GM23338 (cell line): ENCODE measurements at regions not wholly inside any gene's neighbourhood (a gene's known extent, or its start where the extent isn't known, plus 50 kb on each side); places are given as distances from the start of the nearest gene placed in this dataset.

ENCODE experiments used
- ATAC-seq: fragments of 200-7000 bp; cut with Tn5 transposase; 3 replicates; pipeline ENCODE4 v1.9.1; 2020
- DNase-seq: peaks from one replicate; pipeline ENCODE4 v3.0.0-alpha.2; 2015; ENCODE audit warnings: low spot score
- H2AFZ ChIP-seq: fragments of 200-600 bp; sonication (generic); 2 replicates; pipeline ENCODE4 v1.8.0; 2016; ENCODE audit warnings: antibody characterized with exemption, mild to moderate bottlenecking, moderate library complexity
- H3F3A ChIP-seq: fragments of 200-600 bp; sonication (generic); replicated peaks from 2 replicates; pipeline ENCODE4 v1.8.0; 2017; ENCODE audit warnings: antibody characterized with exemption, mixed run types, low read depth
- H3K27ac ChIP-seq: fragments of 200-600 bp; sonication (generic); 2 replicates; pipeline ENCODE4 v1.6.1; 2016; ENCODE audit warnings: low read depth
- H3K27me3 ChIP-seq: fragments of 200-600 bp; sonication (generic); 2 replicates; pipeline ENCODE4 v1.8.0; 2016; ENCODE audit warnings: mild to moderate bottlenecking, mixed run types, moderate library complexity; ENCODE audit not compliant: insufficient read depth
- H3K36me3 ChIP-seq: fragments of 200-600 bp; sonication (generic); 2 replicates; pipeline ENCODE4 v1.8.0; 2016; ENCODE audit warnings: mild to moderate bottlenecking; ENCODE audit not compliant: insufficient read depth
- H3K4me1 ChIP-seq: fragments of 200-600 bp; sonication (generic); 2 replicates; pipeline ENCODE4 v1.8.0; 2016; ENCODE audit warnings: mild to moderate bottlenecking, moderate library complexity; ENCODE audit not compliant: insufficient read depth
- H3K4me2 ChIP-seq: fragments of 200-600 bp; sonication (generic); 2 replicates; pipeline ENCODE4 v1.7.1; 2017; ENCODE audit warnings: mixed run types
- H3K4me3 ChIP-seq: fragments of 200-600 bp; sonication (generic); 2 replicates; pipeline ENCODE4 v1.6.1; 2016; ENCODE audit warnings: mixed run types
- H3K79me2 ChIP-seq: fragments of 200-600 bp; sonication (generic); replicated peaks from 2 replicates; pipeline ENCODE4 v1.8.0; 2017; ENCODE audit warnings: mild to moderate bottlenecking; ENCODE audit not compliant: insufficient read depth
- H3K9me2 ChIP-seq: fragments of 200-600 bp; sonication (generic); 2 replicates; pipeline ENCODE4 v1.8.0; 2017; ENCODE audit not compliant: insufficient read depth
- H4K20me1 ChIP-seq: fragments of 200-600 bp; sonication (generic); replicated peaks from 2 replicates; pipeline ENCODE4 v1.8.0; 2017; ENCODE audit warnings: mild to moderate bottlenecking; ENCODE audit not compliant: insufficient read depth
- H3K27ac Mint-ChIP-seq: 2 replicates; pipeline ENCODE4 v1.8.0; 2020; ENCODE audit warnings: inconsistent platforms, mild to moderate bottlenecking, moderate library complexity, mixed read lengths
- H3K27me3 Mint-ChIP-seq: 3 replicates; pipeline ENCODE4 v1.8.0; 2022; ENCODE audit warnings: low read depth, mild to moderate bottlenecking, moderate library complexity, mixed read lengths, inconsistent platforms; ENCODE audit not compliant: insufficient read depth, poor library complexity
- H3K36me3 Mint-ChIP-seq: 3 replicates; pipeline ENCODE4 v1.8.0; 2021; ENCODE audit warnings: low read depth, mild to moderate bottlenecking, inconsistent platforms, moderate library complexity, mixed read lengths
- H3K4me1 Mint-ChIP-seq: 3 replicates; pipeline ENCODE4 v1.8.0; 2020; ENCODE audit warnings: mild to moderate bottlenecking, inconsistent platforms, mixed read lengths
- H3K4me3 Mint-ChIP-seq: 3 replicates; pipeline ENCODE4 v1.8.0; 2021; ENCODE audit warnings: moderate library complexity, mild to moderate bottlenecking, inconsistent platforms, mixed read lengths
- H3K9me3 Mint-ChIP-seq: 3 replicates; pipeline ENCODE4 v1.8.0; 2020; ENCODE audit warnings: moderate library complexity, mild to moderate bottlenecking, inconsistent platforms, mixed read lengths
- CREB1 ChIP-seq: fragments of 250-450 bp; sonication (Bioruptor Pico); IDR thresholded peaks from 2 replicates; pipeline ENCODE4 v1.5.0; 2020; ENCODE audit warnings: low read depth, mild to moderate bottlenecking, moderate library complexity
- ETS1 ChIP-seq: IDR thresholded peaks from 2 replicates; pipeline ENCODE4 v1.6.1; 2016; ENCODE audit warnings: antibody characterized with exemption
- NANOG ChIP-seq: IDR thresholded peaks from 2 replicates; pipeline ENCODE4 v1.6.1; 2016; ENCODE audit warnings: antibody characterized with exemption, borderline replicate concordance
- REST ChIP-seq: IDR thresholded peaks from one replicate; pipeline ENCODE4 v1.6.1; 2018; ENCODE audit warnings: antibody characterized with exemption; ENCODE audit not compliant: unreplicated experiment
- STAT1 ChIP-seq: IDR thresholded peaks from one replicate; pipeline ENCODE4 v1.6.1; 2016; ENCODE audit warnings: antibody characterized with exemption; ENCODE audit not compliant: unreplicated experiment
- ZNF114 ChIP-seq: fragments of 250-450 bp; sonication (Bioruptor Pico); IDR thresholded peaks from 2 replicates; pipeline ENCODE4 v1.5.0; 2020; ENCODE audit warnings: mild to moderate bottlenecking, moderate library complexity
- ZNF331 ChIP-seq: fragments of 250-450 bp; sonication (Bioruptor Pico); IDR thresholded peaks from 2 replicates; pipeline ENCODE4 v1.5.0; 2020; ENCODE audit warnings: low read depth, mild to moderate bottlenecking, moderate library complexity
- TF ChIP-seq, protein P1 (sequence below): fragments of 250-450 bp; sonication (Bioruptor Pico); IDR thresholded peaks from 2 replicates; pipeline ENCODE4 v1.5.0; 2020; ENCODE audit warnings: mild to moderate bottlenecking, moderate library complexity
- TF ChIP-seq, protein P2 (sequence below), 2 experiments: fragments of 200-600 bp in 1 of 2; sonication (generic) in 1 of 2; conservative IDR thresholded peaks; 2 replicates each; pipeline versions ENCODE4 v1.5.1 to v1.6.1; 2016 to 2017; ENCODE audit warnings: antibody characterized with exemption in 2 of 2, low read depth in 2 of 2, mild to moderate bottlenecking in 2 of 2, moderate library complexity in 1 of 2

GRCh38 chr9:19666575-19666974, 122.3 kb downstream of the SLC24A2 start:
- peaks cover 2% of the 10 kb centered on the region for H3K27me3 Mint-ChIP-seq
- peaks cover 3% of the 10 kb centered on the region; the same call in 1 of the 3 replicates for H3K36me3 Mint-ChIP-seq
- H3K4me2 ChIP-seq: no peak overlapping the region

More at GRCh38 chr9:19666575-19666974, 122.3 kb downstream of the SLC24A2 start:
- no peak overlapping the region for H3K27ac Mint-ChIP-seq
- H3K4me3 Mint-ChIP-seq: no peak overlapping the region
- no peaks in the 10 kb centered on the region; the same call in 2 of the 3 replicates for H3K4me1 Mint-ChIP-seq
- Histone ChIP-seq H3K27ac (no peak overlapping the region), H3K9me2 (peaks cover 3% of the 10 kb centered on the region; the same call in 1 of the 2 replicates), H3K79me2 (no peaks in the 10 kb centered on the region), H3K4me3 (no peak overlapping the region), H3K27me3 (no peaks in the 10 kb centered on the region), H3K4me1 (no peaks in the 10 kb centered on the region), H3K36me3 (no peaks in the 10 kb centered on the region), H3F3A (no peaks in the 10 kb centered on the region), H4K20me1 (no peaks in the 10 kb centered on the region), H2AFZ (no peak overlapping the region)
- 0 out of 3 replicates have a peak, but pooled peaks cover 3% of the 10 kb centered on the region for H3K9me3 Mint-ChIP-seq
- no peak for DNase-seq
- TF ChIP-seq NANOG: no peak
- TF ChIP-seq STAT1: no peak
- no peak for TF ChIP-seq ZNF331 (CRISPR knock-in tag)
- TF ChIP-seq, protein P1, sequence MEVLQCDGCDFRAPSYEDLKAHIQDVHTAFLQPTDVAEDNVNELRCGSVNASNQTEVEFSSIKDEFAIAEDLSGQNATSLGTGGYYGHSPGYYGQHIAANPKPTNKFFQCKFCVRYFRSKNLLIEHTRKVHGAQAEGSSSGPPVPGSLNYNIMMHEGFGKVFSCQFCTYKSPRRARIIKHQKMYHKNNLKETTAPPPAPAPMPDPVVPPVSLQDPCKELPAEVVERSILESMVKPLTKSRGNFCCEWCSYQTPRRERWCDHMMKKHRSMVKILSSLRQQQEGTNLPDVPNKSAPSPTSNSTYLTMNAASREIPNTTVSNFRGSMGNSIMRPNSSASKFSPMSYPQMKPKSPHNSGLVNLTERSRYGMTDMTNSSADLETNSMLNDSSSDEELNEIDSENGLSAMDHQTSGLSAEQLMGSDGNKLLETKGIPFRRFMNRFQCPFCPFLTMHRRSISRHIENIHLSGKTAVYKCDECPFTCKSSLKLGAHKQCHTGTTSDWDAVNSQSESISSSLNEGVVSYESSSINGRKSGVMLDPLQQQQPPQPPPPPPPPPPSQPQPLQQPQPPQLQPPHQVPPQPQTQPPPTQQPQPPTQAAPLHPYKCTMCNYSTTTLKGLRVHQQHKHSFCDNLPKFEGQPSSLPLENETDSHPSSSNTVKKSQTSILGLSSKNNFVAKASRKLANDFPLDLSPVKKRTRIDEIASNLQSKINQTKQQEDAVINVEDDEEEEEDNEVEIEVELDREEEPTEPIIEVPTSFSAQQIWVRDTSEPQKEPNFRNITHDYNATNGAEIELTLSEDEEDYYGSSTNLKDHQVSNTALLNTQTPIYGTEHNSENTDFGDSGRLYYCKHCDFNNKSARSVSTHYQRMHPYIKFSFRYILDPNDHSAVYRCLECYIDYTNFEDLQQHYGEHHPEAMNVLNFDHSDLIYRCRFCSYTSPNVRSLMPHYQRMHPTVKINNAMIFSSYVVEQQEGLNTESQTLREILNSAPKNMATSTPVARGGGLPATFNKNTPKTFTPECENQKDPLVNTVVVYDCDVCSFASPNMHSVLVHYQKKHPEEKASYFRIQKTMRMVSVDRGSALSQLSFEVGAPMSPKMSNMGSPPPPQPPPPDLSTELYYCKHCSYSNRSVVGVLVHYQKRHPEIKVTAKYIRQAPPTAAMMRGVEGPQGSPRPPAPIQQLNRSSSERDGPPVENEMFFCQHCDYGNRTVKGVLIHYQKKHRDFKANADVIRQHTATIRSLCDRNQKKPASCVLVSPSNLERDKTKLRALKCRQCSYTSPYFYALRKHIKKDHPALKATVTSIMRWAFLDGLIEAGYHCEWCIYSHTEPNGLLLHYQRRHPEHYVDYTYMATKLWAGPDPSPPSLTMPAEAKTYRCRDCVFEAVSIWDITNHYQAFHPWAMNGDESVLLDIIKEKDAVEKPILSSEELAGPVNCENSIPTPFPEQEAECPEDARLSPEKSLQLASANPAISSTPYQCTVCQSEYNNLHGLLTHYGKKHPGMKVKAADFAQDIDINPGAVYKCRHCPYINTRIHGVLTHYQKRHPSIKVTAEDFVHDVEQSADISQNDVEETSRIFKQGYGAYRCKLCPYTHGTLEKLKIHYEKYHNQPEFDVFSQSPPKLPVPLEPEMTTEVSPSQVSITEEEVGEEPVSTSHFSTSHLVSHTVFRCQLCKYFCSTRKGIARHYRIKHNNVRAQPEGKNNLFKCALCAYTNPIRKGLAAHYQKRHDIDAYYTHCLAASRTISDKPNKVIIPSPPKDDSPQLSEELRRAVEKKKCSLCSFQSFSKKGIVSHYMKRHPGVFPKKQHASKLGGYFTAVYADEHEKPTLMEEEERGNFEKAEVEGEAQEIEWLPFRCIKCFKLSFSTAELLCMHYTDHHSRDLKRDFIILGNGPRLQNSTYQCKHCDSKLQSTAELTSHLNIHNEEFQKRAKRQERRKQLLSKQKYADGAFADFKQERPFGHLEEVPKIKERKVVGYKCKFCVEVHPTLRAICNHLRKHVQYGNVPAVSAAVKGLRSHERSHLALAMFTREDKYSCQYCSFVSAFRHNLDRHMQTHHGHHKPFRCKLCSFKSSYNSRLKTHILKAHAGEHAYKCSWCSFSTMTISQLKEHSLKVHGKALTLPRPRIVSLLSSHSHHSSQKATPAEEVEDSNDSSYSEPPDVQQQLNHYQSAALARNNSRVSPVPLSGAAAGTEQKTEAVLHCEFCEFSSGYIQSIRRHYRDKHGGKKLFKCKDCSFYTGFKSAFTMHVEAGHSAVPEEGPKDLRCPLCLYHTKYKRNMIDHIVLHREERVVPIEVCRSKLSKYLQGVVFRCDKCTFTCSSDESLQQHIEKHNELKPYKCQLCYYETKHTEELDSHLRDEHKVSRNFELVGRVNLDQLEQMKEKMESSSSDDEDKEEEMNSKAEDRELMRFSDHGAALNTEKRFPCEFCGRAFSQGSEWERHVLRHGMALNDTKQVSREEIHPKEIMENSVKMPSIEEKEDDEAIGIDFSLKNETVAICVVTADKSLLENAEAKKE: no peak
- no peak for TF ChIP-seq ZNF114
- no peak for TF ChIP-seq REST
- no peak for TF ChIP-seq ETS1
- TF ChIP-seq, protein P2, sequence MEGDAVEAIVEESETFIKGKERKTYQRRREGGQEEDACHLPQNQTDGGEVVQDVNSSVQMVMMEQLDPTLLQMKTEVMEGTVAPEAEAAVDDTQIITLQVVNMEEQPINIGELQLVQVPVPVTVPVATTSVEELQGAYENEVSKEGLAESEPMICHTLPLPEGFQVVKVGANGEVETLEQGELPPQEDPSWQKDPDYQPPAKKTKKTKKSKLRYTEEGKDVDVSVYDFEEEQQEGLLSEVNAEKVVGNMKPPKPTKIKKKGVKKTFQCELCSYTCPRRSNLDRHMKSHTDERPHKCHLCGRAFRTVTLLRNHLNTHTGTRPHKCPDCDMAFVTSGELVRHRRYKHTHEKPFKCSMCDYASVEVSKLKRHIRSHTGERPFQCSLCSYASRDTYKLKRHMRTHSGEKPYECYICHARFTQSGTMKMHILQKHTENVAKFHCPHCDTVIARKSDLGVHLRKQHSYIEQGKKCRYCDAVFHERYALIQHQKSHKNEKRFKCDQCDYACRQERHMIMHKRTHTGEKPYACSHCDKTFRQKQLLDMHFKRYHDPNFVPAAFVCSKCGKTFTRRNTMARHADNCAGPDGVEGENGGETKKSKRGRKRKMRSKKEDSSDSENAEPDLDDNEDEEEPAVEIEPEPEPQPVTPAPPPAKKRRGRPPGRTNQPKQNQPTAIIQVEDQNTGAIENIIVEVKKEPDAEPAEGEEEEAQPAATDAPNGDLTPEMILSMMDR (conservative IDR thresholded peaks at IDR 0.05; ENCODE audit: low read depth in 2 of 2): no peak
- no peak for TF ChIP-seq CREB1 (CRISPR knock-in tag)
- no peak for ATAC-seq
